Spleen (tissue), 7 donors: ENCODE measurements at regions not wholly inside any gene's neighbourhood (a gene's known extent, or its start where the extent isn't known, plus 50 kb on each side); places are given as distances from the start of the nearest gene placed in this dataset.

Experiments
- CTCF ChIP-seq, 11 experiments: fragments of 200-600 bp in 7 of 11; fragments of 450-650 bp in 4 of 11; sonication (generic) in 4 of 11; IDR thresholded peaks in 8 of 11; conservative IDR thresholded peaks in 3 of 11; 1 replicate in 7 of 11; 2 replicates in 4 of 11; pipeline versions ENCODE4 v1.4.0 to v1.8.0; 2016 to 2021; ENCODE audit warnings: antibody characterized with exemption in 11 of 11, inconsistent platforms in 4 of 11, mild to moderate bottlenecking in 1 of 11
- POLR2A ChIP-seq, 3 donors: fragments of 450-650 bp; IDR thresholded peaks; one replicate each; pipeline ENCODE4 v1.5.1; 2017; ENCODE audit warnings: antibody characterized with exemption in 3 of 3, mild to moderate bottlenecking in 1 of 3
- donor health status: DM: no; HTN: no; CAD: no; lungs with moderate emphysema.
- donor health status: DM: no; HTN: no; CAD: no.
- donor health status: DM: no; HTN: no; CAD: no.

- TF ChIP-seq CTCF (IDR thresholded peaks at IDR 0.05 in 8 of 11, conservative IDR thresholded peaks at IDR 0.05 in 3 of 11), result no peak
- TF ChIP-seq POLR2A (IDR thresholded peaks at IDR 0.05), result no peak
Observed at GRCh38 chr6:56806368-56806767, 148.5 kb upstream of the BEND6 start.
